ENCODE measurements at regions not wholly inside any gene's neighbourhood (a gene's known extent, or its start where the extent isn't known, plus 50 kb on each side); places are given as distances from the start of the nearest gene placed in this dataset.

GRCh38 chr1:208410409-208410808 lies 166.2 kb upstream of the PLXNA2 start:
- ChIA-PET CTCF (no interaction called here), POLR2A (no interaction called here)
- H3K9me3 ChIP-seq (ENCODE audit: control insufficient read depth, insufficient read depth, low read depth, low read length), result no peaks in the 10 kb centered on the region
- no peaks in the 10 kb centered on the region for H3K4me1 ChIP-seq (ENCODE audit: control insufficient read depth, insufficient read depth, low read length)
- H3K27ac ChIP-seq (ENCODE audit: low read length), result no peak overlapping the region
- no peaks in the 10 kb centered on the region for H3K36me3 ChIP-seq (ENCODE audit: control insufficient read depth, insufficient read depth, low read length)
- in situ Hi-C loops (cut with HindIII; ENCODE audit: low pct_unique_long_range_greater_than_20kb, low sequenced_read_pairs), result no loop called here
- no peak for DNase-seq (ENCODE audit: low read depth, low spot score)
- TF ChIP-seq CTCF (IDR thresholded peaks at IDR 0.05) (no peak), POLR2AphosphoS5 (IDR thresholded peaks at IDR 0.05; ENCODE audit: low read depth, low read length) (no peak), SIN3A (IDR thresholded peaks at IDR 0.05; ENCODE audit: borderline replicate concordance, insufficient read depth, low read depth, low read length) (no peak), REST (IDR thresholded peaks at IDR 0.05; ENCODE audit: insufficient read depth in 1 of 2, low read depth in 2 of 2, low read length in 1 of 2) (no peak), TCF7L2 (IDR thresholded peaks at IDR 0.05; ENCODE audit: low read depth, low read length) (no peak)
- intact Hi-C loops (cut with micrococcal nuclease; ENCODE audit: unreplicated experiment), result no loop called here
- no peaks in the 10 kb centered on the region for H3K27me3 ChIP-seq (ENCODE audit: control insufficient read depth, insufficient read depth, low read length)
- no peak overlapping the region for H3K4me3 ChIP-seq (ENCODE audit: low read depth in 2 of 2, low read length in 2 of 2)
- ATAC-seq, result no peak
- no TSS peak for BruUV-seq (replicated peaks)

- Histone ChIP-seq H3K36me3 (ENCODE audit: control insufficient read depth, insufficient read depth, low read length) (no peaks in the 10 kb centered on the region), H3K4me1 (ENCODE audit: control insufficient read depth, insufficient read depth, low read length) (no peaks in the 10 kb centered on the region), H3K9me3 (ENCODE audit: control insufficient read depth, insufficient read depth, low read depth, low read length) (no peaks in the 10 kb centered on the region), H3K4me3 (ENCODE audit: low read depth in 2 of 2, low read length in 2 of 2) (no peak overlapping the region), H3K27ac (ENCODE audit: low read length) (no peak overlapping the region), H3K27me3 (ENCODE audit: control insufficient read depth, insufficient read depth, low read length) (no peaks in the 10 kb centered on the region)
- in situ Hi-C loops (cut with HindIII; ENCODE audit: low pct_unique_long_range_greater_than_20kb, low sequenced_read_pairs) (no loop called here), intact Hi-C loops (cut with micrococcal nuclease; ENCODE audit: unreplicated experiment) (no loop called here)
- CTCF ChIA-PET, result no interaction called here
- DNase-seq (ENCODE audit: low read depth, low spot score) (no peak), ATAC-seq (no peak)
- POLR2A ChIA-PET, result no interaction called here
- BruUV-seq (replicated peaks), result no TSS peak
- TF ChIP-seq POLR2AphosphoS5 (IDR thresholded peaks at IDR 0.05; ENCODE audit: low read depth, low read length) (no peak), TCF7L2 (IDR thresholded peaks at IDR 0.05; ENCODE audit: low read depth, low read length) (no peak), SIN3A (IDR thresholded peaks at IDR 0.05; ENCODE audit: borderline replicate concordance, insufficient read depth, low read depth, low read length) (no peak), CTCF (IDR thresholded peaks at IDR 0.05) (no peak), REST (IDR thresholded peaks at IDR 0.05; ENCODE audit: insufficient read depth in 1 of 2, low read depth in 2 of 2, low read length in 1 of 2) (no peak)
Measured at GRCh38 chr1:208413006-208413405, 168.8 kb upstream of the PLXNA2 start.
